ENCODE measurements at regions not wholly inside any gene's neighbourhood (a gene's known extent, or its start where the extent isn't known, plus 50 kb on each side); places are given as distances from the start of the nearest gene placed in this dataset.

DNA sequence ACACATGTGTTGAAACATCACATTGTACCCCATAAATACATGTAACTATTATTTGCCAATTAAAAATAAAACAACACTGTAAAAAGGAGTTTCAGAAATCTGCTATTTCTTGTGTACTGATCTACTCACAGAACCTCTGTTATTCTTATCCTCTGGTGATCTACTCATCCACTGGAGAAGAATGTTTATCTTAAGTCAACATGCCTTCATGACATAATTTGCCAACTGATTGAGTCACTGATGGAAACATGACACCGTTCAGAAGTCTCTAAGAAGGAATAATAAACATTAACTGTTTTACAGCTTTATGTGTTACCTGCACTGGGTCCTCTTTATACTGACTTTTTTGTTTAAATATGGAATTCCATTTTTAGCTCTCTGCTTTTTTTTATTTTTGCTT, 555.2 kb downstream of the DCDC2C start:
- in situ Hi-C loops (cut with MboI; ENCODE audit: low sequenced_read_pairs, unreplicated experiment): no loop called here
- TF ChIP-seq, protein P1, sequence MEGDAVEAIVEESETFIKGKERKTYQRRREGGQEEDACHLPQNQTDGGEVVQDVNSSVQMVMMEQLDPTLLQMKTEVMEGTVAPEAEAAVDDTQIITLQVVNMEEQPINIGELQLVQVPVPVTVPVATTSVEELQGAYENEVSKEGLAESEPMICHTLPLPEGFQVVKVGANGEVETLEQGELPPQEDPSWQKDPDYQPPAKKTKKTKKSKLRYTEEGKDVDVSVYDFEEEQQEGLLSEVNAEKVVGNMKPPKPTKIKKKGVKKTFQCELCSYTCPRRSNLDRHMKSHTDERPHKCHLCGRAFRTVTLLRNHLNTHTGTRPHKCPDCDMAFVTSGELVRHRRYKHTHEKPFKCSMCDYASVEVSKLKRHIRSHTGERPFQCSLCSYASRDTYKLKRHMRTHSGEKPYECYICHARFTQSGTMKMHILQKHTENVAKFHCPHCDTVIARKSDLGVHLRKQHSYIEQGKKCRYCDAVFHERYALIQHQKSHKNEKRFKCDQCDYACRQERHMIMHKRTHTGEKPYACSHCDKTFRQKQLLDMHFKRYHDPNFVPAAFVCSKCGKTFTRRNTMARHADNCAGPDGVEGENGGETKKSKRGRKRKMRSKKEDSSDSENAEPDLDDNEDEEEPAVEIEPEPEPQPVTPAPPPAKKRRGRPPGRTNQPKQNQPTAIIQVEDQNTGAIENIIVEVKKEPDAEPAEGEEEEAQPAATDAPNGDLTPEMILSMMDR (IDR thresholded peaks at IDR 0.05; ENCODE audit: borderline replicate concordance, control extremely low read depth, extremely low read depth, insufficient read depth, missing control alignments): no peak
- no peak for DNase-seq (ENCODE audit: low spot score)

DNA sequence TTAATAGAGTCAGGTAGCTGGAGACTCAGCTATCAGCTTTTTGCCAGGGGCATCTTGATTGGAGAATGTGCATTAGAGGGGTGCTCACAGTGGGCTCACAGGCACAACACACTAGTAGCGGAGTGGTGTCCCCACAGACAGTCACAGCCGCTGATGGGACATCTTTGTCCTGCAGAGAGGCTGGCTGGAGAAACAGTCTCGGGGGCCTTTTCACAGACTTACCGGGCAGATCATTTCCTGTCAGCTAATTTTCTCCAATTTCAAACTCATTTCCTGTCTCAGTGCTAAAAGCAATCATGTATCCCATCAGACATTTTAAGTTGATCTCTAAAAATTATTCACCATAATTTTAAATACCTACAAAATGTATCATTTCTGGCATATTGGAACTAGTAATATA, 562.6 kb downstream of the DCDC2C start:
- TF ChIP-seq, protein P1 (IDR thresholded peaks at IDR 0.05; ENCODE audit: borderline replicate concordance, control extremely low read depth, extremely low read depth, insufficient read depth, missing control alignments): no peak
- DNase-seq (ENCODE audit: low spot score): no peak

DNA sequence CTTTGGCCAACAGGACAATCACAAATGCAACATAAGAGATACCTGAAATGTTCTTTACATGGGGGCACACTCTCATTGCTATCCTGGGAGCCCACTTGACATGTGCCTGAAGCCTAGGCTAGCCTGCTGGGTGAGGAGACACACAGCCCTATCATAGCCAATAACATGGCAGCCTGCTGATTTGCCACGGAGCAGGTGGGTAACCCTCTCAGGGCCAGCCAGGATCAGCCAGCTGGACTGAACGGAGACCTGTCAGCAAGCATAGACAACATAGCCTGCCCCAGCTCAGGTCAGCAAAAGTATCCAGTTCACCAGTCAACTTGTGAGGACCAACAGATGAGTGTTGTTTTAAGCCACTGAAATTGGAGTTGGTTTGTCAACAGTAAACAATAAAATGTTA, 566.5 kb downstream of the DCDC2C start:
- TF ChIP-seq, protein P1 (IDR thresholded peaks at IDR 0.05; ENCODE audit: borderline replicate concordance, control extremely low read depth, extremely low read depth, insufficient read depth, missing control alignments): no peak
- DNase-seq (ENCODE audit: low spot score): no peak
- in situ Hi-C loops (cut with MboI; ENCODE audit: low sequenced_read_pairs, unreplicated experiment): no loop called here

More for the DNA sequence above, 562.6 kb downstream of the DCDC2C start:
- in situ Hi-C loops (cut with MboI; ENCODE audit: low sequenced_read_pairs, unreplicated experiment): no loop called here

DNA sequence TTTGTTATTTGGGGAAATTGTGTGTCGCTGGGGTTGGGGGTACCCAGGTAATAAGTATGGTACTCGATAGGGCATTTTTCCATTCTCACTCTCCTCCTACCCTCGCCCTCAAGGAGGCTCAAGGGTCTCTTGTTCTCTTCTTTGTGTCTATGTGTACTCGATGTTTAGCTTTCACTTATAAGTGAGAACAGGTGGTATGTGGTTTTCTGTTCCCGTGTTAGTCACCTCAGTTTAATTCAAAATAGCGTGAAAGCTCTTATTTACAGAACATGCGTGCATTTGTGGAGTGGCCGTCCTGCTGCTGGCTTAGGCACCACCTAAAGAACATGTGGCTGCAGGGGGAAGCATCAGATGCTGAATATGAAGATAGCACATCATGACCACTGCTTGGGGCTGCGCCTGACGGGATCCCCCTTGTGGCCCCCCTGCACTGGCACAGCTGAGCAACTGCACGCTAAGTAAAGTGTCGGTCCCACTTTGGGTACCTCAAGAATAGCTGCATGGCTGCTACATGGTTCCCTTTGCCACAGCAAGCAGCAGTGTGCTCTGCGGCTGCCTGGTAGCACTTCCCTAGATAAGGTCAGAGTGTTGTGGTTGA, 569.0 kb downstream of the DCDC2C start:
- no peak for DNase-seq (ENCODE audit: low spot score)
- TF ChIP-seq, protein P1 (IDR thresholded peaks at IDR 0.05; ENCODE audit: borderline replicate concordance, control extremely low read depth, extremely low read depth, insufficient read depth, missing control alignments): no peak

DNA sequence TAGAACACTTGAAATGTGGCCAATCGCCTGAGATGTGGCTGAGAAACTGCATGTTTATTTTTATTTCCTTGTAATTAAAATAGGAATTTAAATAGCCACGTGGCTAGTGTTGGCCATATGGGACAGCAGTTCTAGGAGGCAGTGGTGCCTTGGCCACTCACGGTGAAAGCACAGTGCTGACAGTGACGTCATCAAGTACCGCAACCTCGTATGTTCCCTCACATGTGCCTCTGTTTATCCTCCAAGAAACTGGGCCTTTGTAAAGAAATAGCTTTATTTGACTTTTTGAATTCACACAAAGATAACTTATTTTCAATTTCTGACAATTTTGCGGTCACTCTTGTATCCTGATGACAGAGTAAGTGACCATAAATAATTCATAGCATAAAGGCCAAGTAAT, 575.0 kb downstream of the DCDC2C start:
- in situ Hi-C loops (cut with MboI; ENCODE audit: low sequenced_read_pairs, unreplicated experiment): no loop called here
- TF ChIP-seq, protein P1 (IDR thresholded peaks at IDR 0.05; ENCODE audit: borderline replicate concordance, control extremely low read depth, extremely low read depth, insufficient read depth, missing control alignments): no peak
- DNase-seq (ENCODE audit: low spot score): no peak

More for the DNA sequence above, 569.0 kb downstream of the DCDC2C start:
- in situ Hi-C loops (cut with MboI; ENCODE audit: low sequenced_read_pairs, unreplicated experiment): no loop called here

DNA sequence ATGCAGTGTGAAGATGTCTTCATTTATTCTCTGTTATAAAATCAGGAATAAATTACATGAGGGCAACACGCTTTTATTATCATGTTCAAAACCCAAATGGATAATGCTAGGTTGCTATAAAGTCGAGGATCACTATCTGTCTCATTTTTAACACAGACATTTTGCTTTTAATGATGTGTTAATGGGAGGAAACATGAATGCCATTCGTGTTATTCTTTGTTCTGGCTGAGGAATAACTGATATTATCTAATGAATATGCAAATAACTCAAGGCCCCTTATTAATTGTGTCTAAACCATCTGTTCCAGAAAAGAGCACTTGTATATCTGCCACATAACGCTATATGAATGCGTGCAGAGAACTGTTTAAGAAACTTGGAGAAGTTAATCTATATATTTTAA, 576.1 kb downstream of the DCDC2C start:
- no peak for DNase-seq (ENCODE audit: low spot score)
- TF ChIP-seq, protein P1 (IDR thresholded peaks at IDR 0.05; ENCODE audit: borderline replicate concordance, control extremely low read depth, extremely low read depth, insufficient read depth, missing control alignments): no peak
- in situ Hi-C loops (cut with MboI; ENCODE audit: low sequenced_read_pairs, unreplicated experiment): no loop called here
